ENCODE measurements at regions not wholly inside any gene's neighbourhood (a gene's known extent, or its start where the extent isn't known, plus 50 kb on each side); places are given as distances from the start of the nearest gene placed in this dataset.

- Mint-ChIP-seq H3K4me3 (no peak overlapping the region), H3K36me3 (ENCODE audit: low read depth) (no peaks in the 10 kb centered on the region), H3K4me1 (ENCODE audit: low read depth) (no peaks in the 10 kb centered on the region), H3K27ac (no peak overlapping the region), H3K9me3 (ENCODE audit: insufficient read depth) (peaks cover 8% of the 10 kb centered on the region), H3K27me3 (ENCODE audit: low read depth) (no peaks in the 10 kb centered on the region)
- POLR2A ChIA-PET, result no interaction called here
- DNase-seq (no peak), ATAC-seq (no peak)
- CTCF ChIA-PET, result no interaction called here
Observed at GRCh38 chr9:119002491-119002890, 366.7 kb downstream of the BRINP1 start.

GRCh38 chr9:119003201-119003611 is 366.0 kb downstream of the BRINP1 start:
- CTCF ChIA-PET, result no interaction called here
- Mint-ChIP-seq H3K27ac (no peak overlapping the region), H3K9me3 (ENCODE audit: insufficient read depth) (peaks cover 8% of the 10 kb centered on the region)

GRCh38 chr9:119003882-119004617 is 365.2 kb downstream of the BRINP1 start:
- DNase-seq (no peak), ATAC-seq (no peak)
- Mint-ChIP-seq H3K36me3 (ENCODE audit: low read depth) (no peaks in the 10 kb centered on the region), H3K9me3 (ENCODE audit: insufficient read depth) (peaks cover 12% of the 10 kb centered on the region), H3K4me3 (no peak overlapping the region), H3K27me3 (ENCODE audit: low read depth) (no peaks in the 10 kb centered on the region), H3K27ac (no peak overlapping the region), H3K4me1 (ENCODE audit: low read depth) (no peaks in the 10 kb centered on the region)
- POLR2A ChIA-PET, result no interaction called here
- CTCF ChIA-PET, result no interaction called here

More at GRCh38 chr9:119003201-119003611, 366.0 kb downstream of the BRINP1 start:
- DNase-seq (no peak), ATAC-seq (no peak)
- POLR2A ChIA-PET, result no interaction called here
- Mint-ChIP-seq H3K4me3 (no peak overlapping the region), H3K4me1 (ENCODE audit: low read depth) (no peaks in the 10 kb centered on the region), H3K27me3 (ENCODE audit: low read depth) (no peaks in the 10 kb centered on the region), H3K36me3 (ENCODE audit: low read depth) (no peaks in the 10 kb centered on the region)

GRCh38 chr9:119004618-119004990 is 364.6 kb downstream of the BRINP1 start:
- POLR2A ChIA-PET, result no interaction called here

GRCh38 chr9:119005162-119005561 is 364.1 kb downstream of the BRINP1 start:
- ChIA-PET CTCF (no interaction called here), POLR2A (no interaction called here)
- ATAC-seq (no peak), DNase-seq (no peak)
- no peaks in the 10 kb centered on the region for H3K36me3 Mint-ChIP-seq (ENCODE audit: low read depth)
- no peak overlapping the region for H3K27ac Mint-ChIP-seq
- no peak overlapping the region for H3K4me3 Mint-ChIP-seq
- H3K4me1 Mint-ChIP-seq (ENCODE audit: low read depth), result no peaks in the 10 kb centered on the region
- H3K27me3 Mint-ChIP-seq (ENCODE audit: low read depth), result no peaks in the 10 kb centered on the region
- peaks cover 12% of the 10 kb centered on the region for H3K9me3 Mint-ChIP-seq (ENCODE audit: insufficient read depth)

More at GRCh38 chr9:119004618-119004990, 364.6 kb downstream of the BRINP1 start:
- no peaks in the 10 kb centered on the region for H3K27me3 Mint-ChIP-seq (ENCODE audit: low read depth)
- peaks cover 12% of the 10 kb centered on the region for H3K9me3 Mint-ChIP-seq (ENCODE audit: insufficient read depth)
- DNase-seq (no peak), ATAC-seq (no peak)
- CTCF ChIA-PET, result no interaction called here
- no peaks in the 10 kb centered on the region for H3K4me1 Mint-ChIP-seq (ENCODE audit: low read depth)
- no peak overlapping the region for H3K27ac Mint-ChIP-seq
- no peak overlapping the region for H3K4me3 Mint-ChIP-seq
- no peaks in the 10 kb centered on the region for H3K36me3 Mint-ChIP-seq (ENCODE audit: low read depth)

GRCh38 chr9:119009249-119009648 is 360.0 kb downstream of the BRINP1 start:
- Mint-ChIP-seq H3K27me3 (ENCODE audit: low read depth) (no peaks in the 10 kb centered on the region), H3K4me1 (ENCODE audit: low read depth) (no peaks in the 10 kb centered on the region), H3K27ac (no peak overlapping the region), H3K4me3 (no peak overlapping the region), H3K36me3 (ENCODE audit: low read depth) (no peaks in the 10 kb centered on the region), H3K9me3 (ENCODE audit: insufficient read depth) (peaks cover 12% of the 10 kb centered on the region)
- ATAC-seq, result no peak
- no peak for DNase-seq
- ChIA-PET CTCF (no interaction called here), POLR2A (no interaction called here)

- POLR2A ChIA-PET, result no interaction called here
- Mint-ChIP-seq H3K27ac (no peak overlapping the region), H3K9me3 (ENCODE audit: insufficient read depth) (no peaks in the 10 kb centered on the region), H3K36me3 (ENCODE audit: low read depth) (no peaks in the 10 kb centered on the region), H3K4me1 (ENCODE audit: low read depth) (no peaks in the 10 kb centered on the region), H3K4me3 (no peak overlapping the region), H3K27me3 (ENCODE audit: low read depth) (no peaks in the 10 kb centered on the region)
- CTCF ChIA-PET, result no interaction called here
- no peak for ATAC-seq
- no peak for DNase-seq
Observed at GRCh38 chr9:119020284-119020683, 349.0 kb downstream of the BRINP1 start.

GRCh38 chr9:119020730-119021333 is 348.4 kb downstream of the BRINP1 start:
- ATAC-seq (no peak), DNase-seq (no peak)
- ChIA-PET POLR2A (no interaction called here), CTCF (no interaction called here)
- no peaks in the 10 kb centered on the region for H3K9me3 Mint-ChIP-seq (ENCODE audit: insufficient read depth)
- no peaks in the 10 kb centered on the region for H3K36me3 Mint-ChIP-seq (ENCODE audit: low read depth)
- H3K4me1 Mint-ChIP-seq (ENCODE audit: low read depth), result no peaks in the 10 kb centered on the region
- H3K27ac Mint-ChIP-seq, result no peak overlapping the region
- no peaks in the 10 kb centered on the region for H3K27me3 Mint-ChIP-seq (ENCODE audit: low read depth)
- H3K4me3 Mint-ChIP-seq, result no peak overlapping the region

- no peaks in the 10 kb centered on the region for H3K36me3 Mint-ChIP-seq (ENCODE audit: low read depth)
- CTCF ChIA-PET, result no interaction called here
- no peak overlapping the region for H3K4me3 Mint-ChIP-seq
- H3K4me1 Mint-ChIP-seq (ENCODE audit: low read depth), result no peaks in the 10 kb centered on the region
- POLR2A ChIA-PET, result no interaction called here
- H3K9me3 Mint-ChIP-seq (ENCODE audit: insufficient read depth), result no peaks in the 10 kb centered on the region
- no peak overlapping the region for H3K27ac Mint-ChIP-seq
- DNase-seq (no peak), ATAC-seq (no peak)
- no peaks in the 10 kb centered on the region for H3K27me3 Mint-ChIP-seq (ENCODE audit: low read depth)
Observed at GRCh38 chr9:119026120-119026519, 343.1 kb downstream of the BRINP1 start.

- Mint-ChIP-seq H3K4me1 (ENCODE audit: low read depth) (no peaks in the 10 kb centered on the region), H3K9me3 (ENCODE audit: insufficient read depth) (no peaks in the 10 kb centered on the region), H3K27me3 (ENCODE audit: low read depth) (no peaks in the 10 kb centered on the region), H3K4me3 (no peak overlapping the region), H3K27ac (no peak overlapping the region), H3K36me3 (ENCODE audit: low read depth) (no peaks in the 10 kb centered on the region)
- CTCF ChIA-PET, result interaction anchor here (0.9 kb wide), 1 partner anchor 12 kb away, joined by 3 read pairs; no protein-coding TSS in a partner anchor
- POLR2A ChIA-PET, result no interaction called here
- DNase-seq (no peak), ATAC-seq (no peak)
Observed at GRCh38 chr9:119027901-119028699, 341.1 kb downstream of the BRINP1 start.

GRCh38 chr9:119029886-119030285 is 339.3 kb downstream of the BRINP1 start:
- ATAC-seq (no peak), DNase-seq (no peak)
- H3K4me1 Mint-ChIP-seq (ENCODE audit: low read depth), result no peaks in the 10 kb centered on the region
- POLR2A ChIA-PET, result no interaction called here
- no peaks in the 10 kb centered on the region for H3K9me3 Mint-ChIP-seq (ENCODE audit: insufficient read depth)
- H3K27me3 Mint-ChIP-seq (ENCODE audit: low read depth), result no peaks in the 10 kb centered on the region
- no peak overlapping the region for H3K4me3 Mint-ChIP-seq
- no peaks in the 10 kb centered on the region for H3K36me3 Mint-ChIP-seq (ENCODE audit: low read depth)
- CTCF ChIA-PET, result no interaction called here
- H3K27ac Mint-ChIP-seq, result no peak overlapping the region

GRCh38 chr9:119033596-119033995 is 335.6 kb downstream of the BRINP1 start:
- H3K36me3 Mint-ChIP-seq (ENCODE audit: low read depth), result no peaks in the 10 kb centered on the region
- H3K9me3 Mint-ChIP-seq (ENCODE audit: insufficient read depth), result no peaks in the 10 kb centered on the region
- no peaks in the 10 kb centered on the region for H3K4me1 Mint-ChIP-seq (ENCODE audit: low read depth)
- DNase-seq (no peak), ATAC-seq (no peak)
- ChIA-PET CTCF (no interaction called here), POLR2A (no interaction called here)
- no peak overlapping the region for H3K4me3 Mint-ChIP-seq
- H3K27ac Mint-ChIP-seq, result no peak overlapping the region
- no peaks in the 10 kb centered on the region for H3K27me3 Mint-ChIP-seq (ENCODE audit: low read depth)

All from activated CD8-positive, alpha-beta T cell treated with anti-CD3 and anti-CD28 coated beads, Interleukin-2, amount 10 ng/mL, durations not matched to agents 7 days and 5 days (primary cell).